Breast epithelium (tissue), 4 donors: ENCODE measurements at regions not wholly inside any gene's neighbourhood (a gene's known extent, or its start where the extent isn't known, plus 50 kb on each side); places are given as distances from the start of the nearest gene placed in this dataset.

Source experiments
- DNase-seq, 2 donors: peaks; one replicate each; pipeline ENCODE4 v3.0.0-alpha.2; 2019; ENCODE audit warnings: low spot score in 2 of 2
- H3K27ac ChIP-seq, 2 donors: fragments of 200-600 bp; sonication (generic) in 1 of 2; one replicate each; pipeline ENCODE4 v1.5.1; 2016 to 2019; ENCODE audit warnings: mild to moderate bottlenecking in 1 of 2
- H3K27me3 ChIP-seq, 2 donors: fragments of 200-600 bp; sonication (generic) in 1 of 2; one replicate each; pipeline versions ENCODE4 v1.5.1 to v1.6.0; 2017 to 2019; ENCODE audit warnings: control low read depth in 1 of 2, mild to moderate bottlenecking in 1 of 2
- H3K36me3 ChIP-seq: fragments of 200-600 bp; one replicate; pipeline ENCODE4 v1.5.1; 2019
- H3K4me1 ChIP-seq, 2 donors: fragments of 200-600 bp; sonication (generic); one replicate each; pipeline ENCODE4 v1.5.1; 2016 to 2019; ENCODE audit warnings: control low read depth in 1 of 2
- H3K4me3 ChIP-seq, 3 donors: fragments of 200-600 bp; sonication (generic); 1 replicate in 2 of 3; 2 replicates in 1 of 3; pipeline ENCODE4 v1.5.1; 2016 to 2019; ENCODE audit warnings: mild to moderate bottlenecking in 3 of 3, moderate library complexity in 2 of 3
- H3K9me3 ChIP-seq, 2 donors: fragments of 200-600 bp; sonication (generic) in 1 of 2; one replicate each; pipeline ENCODE4 v1.5.1; 2016 to 2019; ENCODE audit warnings: control low read depth in 1 of 2
- CTCF ChIP-seq, 3 donors: fragments of 450-650 bp; IDR thresholded peaks; one replicate each; pipeline ENCODE4 v1.5.1; 2016 to 2017; ENCODE audit warnings: antibody characterized with exemption in 3 of 3, mild to moderate bottlenecking in 3 of 3, moderate library complexity in 3 of 3
- POLR2A ChIP-seq: fragments of 450-650 bp; IDR thresholded peaks from one replicate; pipeline ENCODE4 v1.6.1; 2016; ENCODE audit warnings: antibody characterized with exemption, mild to moderate bottlenecking, moderate library complexity
- POLR2AphosphoS5 ChIP-seq, 3 donors: sonication (generic); formaldehyde crosslinking; IDR thresholded peaks; one replicate each; pipeline ENCODE4 v1.6.1; 2017; ENCODE audit warnings: antibody characterized with exemption in 3 of 3
- intact Hi-C: fragments of 100-400 bp; cut with DNase I; formaldehyde crosslinking; loops from one replicate; pipeline ENCODE4 v1.15.1; 2023; ENCODE audit warnings: low total_unique reads

DNA sequence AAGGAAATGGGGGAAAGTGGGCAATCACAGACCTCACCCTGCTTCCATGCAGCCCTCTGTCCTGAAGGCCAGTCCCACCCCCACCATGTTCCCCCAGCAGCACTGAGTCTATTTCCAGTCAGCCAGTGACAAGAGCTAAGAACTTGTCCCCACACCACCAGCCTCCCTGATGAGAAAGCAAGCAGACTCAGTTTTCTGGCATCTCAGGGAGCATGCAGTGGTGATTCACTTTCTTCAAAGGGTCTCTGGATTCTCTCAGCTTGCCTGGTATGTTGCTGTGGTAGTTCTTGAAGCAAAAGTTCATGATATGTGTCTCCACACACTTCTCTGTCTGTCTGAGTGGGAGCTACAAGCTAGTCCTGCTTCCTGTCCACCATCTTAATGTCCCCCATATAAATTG is 799.9 kb upstream of the TYRP1 start:
- H3K36me3 ChIP-seq: no peaks in the 10 kb centered on the region
- TF ChIP-seq POLR2A: no peak
- TF ChIP-seq CTCF (IDR thresholded peaks at IDR 0.05): no peak
- intact Hi-C loops: no loop called here
- no peaks in the 10 kb centered on the region for H3K9me3 ChIP-seq
- H3K4me1 ChIP-seq: no peaks in the 10 kb centered on the region
- H3K4me3 ChIP-seq: no peak overlapping the region
- no peak for DNase-seq
- H3K27me3 ChIP-seq: no peaks in the 10 kb centered on the region
- H3K27ac ChIP-seq: no peak overlapping the region

DNA sequence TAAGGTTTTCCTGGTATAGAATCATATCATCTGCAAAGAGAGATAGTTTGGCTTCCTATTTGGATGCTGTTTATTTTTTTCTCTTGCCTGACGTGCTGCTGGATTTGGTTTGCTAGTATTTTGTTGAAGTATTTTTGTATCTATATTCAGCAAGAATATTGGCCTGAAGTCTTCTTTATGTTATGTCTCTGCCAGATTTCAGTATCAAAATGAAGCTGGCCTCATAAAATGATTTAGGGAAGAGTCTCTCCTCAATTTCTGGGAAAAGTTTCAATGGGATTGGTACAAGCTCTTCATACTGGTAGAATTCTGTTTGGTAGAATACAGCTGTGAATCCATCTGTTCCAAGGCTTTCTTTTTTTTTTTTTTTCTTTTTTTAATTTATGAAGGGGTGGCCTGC is 799.0 kb upstream of the TYRP1 start:
- H3K27me3 ChIP-seq: no peaks in the 10 kb centered on the region
- H3K36me3 ChIP-seq: no peaks in the 10 kb centered on the region
- no peak overlapping the region for H3K4me3 ChIP-seq
- no peak for DNase-seq
- intact Hi-C loops: no loop called here
- no peaks in the 10 kb centered on the region for H3K9me3 ChIP-seq
- H3K27ac ChIP-seq: no peak overlapping the region
- H3K4me1 ChIP-seq: no peaks in the 10 kb centered on the region
- TF ChIP-seq POLR2AphosphoS5 (IDR thresholded peaks at IDR 0.05) (no peak), POLR2A (no peak), CTCF (IDR thresholded peaks at IDR 0.05) (no peak)

DNA sequence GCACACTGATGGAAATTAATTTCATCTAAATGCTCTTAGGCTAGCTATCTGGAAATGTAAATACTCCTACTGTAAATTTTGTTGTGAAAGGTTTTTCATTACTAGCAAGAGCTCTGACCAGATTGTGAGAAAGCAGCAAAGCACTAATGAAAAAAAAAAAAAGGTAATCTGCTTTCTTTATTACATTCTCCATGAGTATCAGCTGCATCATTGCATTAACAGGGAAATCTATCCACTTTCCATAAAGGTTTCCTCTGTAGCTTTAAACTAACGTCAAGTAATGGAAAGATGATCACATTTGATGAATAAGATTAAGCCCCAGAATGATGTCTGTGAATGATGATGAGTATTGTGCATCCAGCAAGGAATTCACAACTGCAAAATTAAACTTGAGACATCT is 790.6 kb upstream of the TYRP1 start:
- intact Hi-C loops: no loop called here
- no peak for DNase-seq
- no peak overlapping the region for H3K4me3 ChIP-seq

GRCh38 chr9:11915699-11916098 is 777.5 kb upstream of the TYRP1 start:
- Histone ChIP-seq H3K36me3 (no peaks in the 10 kb centered on the region), H3K4me3 (no peak overlapping the region), H3K27me3 (no peaks in the 10 kb centered on the region), H3K27ac (no peak overlapping the region), H3K9me3 (peaks cover 0 to 5% of the 10 kb centered on the region in 2 donors), H3K4me1 (no peaks in the 10 kb centered on the region)
- no peak for DNase-seq
- TF ChIP-seq POLR2AphosphoS5 (IDR thresholded peaks at IDR 0.05) (no peak), CTCF (IDR thresholded peaks at IDR 0.05) (no peak), POLR2A (no peak)
- intact Hi-C loops: no loop called here

More for the DNA sequence above, 790.6 kb upstream of the TYRP1 start:
- Histone ChIP-seq H3K36me3 (peaks cover 4% of the 10 kb centered on the region), H3K27ac (no peak overlapping the region), H3K9me3 (no peaks in the 10 kb centered on the region), H3K27me3 (no peaks in the 10 kb centered on the region), H3K4me1 (no peaks in the 10 kb centered on the region)
- TF ChIP-seq POLR2A: no peak
- no peak for TF ChIP-seq CTCF (IDR thresholded peaks at IDR 0.05)
- no peak for TF ChIP-seq POLR2AphosphoS5 (IDR thresholded peaks at IDR 0.05)

GRCh38 chr9:11928871-11929321 is 764.3 kb upstream of the TYRP1 start:
- intact Hi-C loops: no loop called here
- DNase-seq: no peak
- peaks cover 3 to 5% of the 10 kb centered on the region in 2 donors for H3K9me3 ChIP-seq
- H3K27me3 ChIP-seq: no peaks in the 10 kb centered on the region
- H3K4me1 ChIP-seq: no peaks in the 10 kb centered on the region
- H3K36me3 ChIP-seq: no peaks in the 10 kb centered on the region
- TF ChIP-seq POLR2A: no peak
- TF ChIP-seq POLR2AphosphoS5 (IDR thresholded peaks at IDR 0.05): no peak
- TF ChIP-seq CTCF (IDR thresholded peaks at IDR 0.05): no peak
- no peak overlapping the region for H3K27ac ChIP-seq
- H3K4me3 ChIP-seq: no peak overlapping the region
